ENCODE measurements at regions not wholly inside any gene's neighbourhood (a gene's known extent, or its start where the extent isn't known, plus 50 kb on each side); places are given as distances from the start of the nearest gene placed in this dataset.

- TF ChIP-seq GATA3 (IDR thresholded peaks at IDR 0.05; ENCODE audit: low read depth, low read length) (no peak), GATA2 (IDR thresholded peaks at IDR 0.05; ENCODE audit: low read depth, low read length) (no peak)
These were observed 633.9 kb upstream of the LMO3 start for GRCh38 chr12:17239874-17240273.
